CD4-positive, alpha-beta T cell treated with Interferon alpha-2 for 1 hour (primary cell): ENCODE measurements at regions not wholly inside any gene's neighbourhood (a gene's known extent, or its start where the extent isn't known, plus 50 kb on each side); places are given as distances from the start of the nearest gene placed in this dataset.

Experiments used
- DNase-seq, 2 donors: peaks; one replicate each; pipeline ENCODE4 v3.0.0-alpha.2; 2020 to 2022

DNA sequence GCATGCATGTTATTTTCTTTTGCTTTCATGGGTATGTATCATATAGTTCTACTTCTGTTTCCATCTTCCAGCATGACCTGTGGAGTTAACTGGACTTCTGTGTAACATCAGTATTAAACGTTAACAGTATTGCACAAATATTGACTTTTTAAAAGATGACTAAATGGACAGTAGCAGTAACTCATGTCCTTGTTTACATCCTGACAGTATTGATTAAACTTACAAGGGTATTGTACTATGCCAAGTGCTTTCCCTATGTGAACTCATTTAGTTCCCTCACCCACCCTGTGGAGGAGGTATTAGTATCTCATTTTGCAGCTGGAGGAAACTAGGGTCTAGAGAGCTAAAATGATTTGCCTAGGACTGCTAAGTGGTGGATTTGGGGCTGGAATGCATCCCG is 128.7 kb upstream of the SLC10A2 start:
- no peak for DNase-seq

DNA sequence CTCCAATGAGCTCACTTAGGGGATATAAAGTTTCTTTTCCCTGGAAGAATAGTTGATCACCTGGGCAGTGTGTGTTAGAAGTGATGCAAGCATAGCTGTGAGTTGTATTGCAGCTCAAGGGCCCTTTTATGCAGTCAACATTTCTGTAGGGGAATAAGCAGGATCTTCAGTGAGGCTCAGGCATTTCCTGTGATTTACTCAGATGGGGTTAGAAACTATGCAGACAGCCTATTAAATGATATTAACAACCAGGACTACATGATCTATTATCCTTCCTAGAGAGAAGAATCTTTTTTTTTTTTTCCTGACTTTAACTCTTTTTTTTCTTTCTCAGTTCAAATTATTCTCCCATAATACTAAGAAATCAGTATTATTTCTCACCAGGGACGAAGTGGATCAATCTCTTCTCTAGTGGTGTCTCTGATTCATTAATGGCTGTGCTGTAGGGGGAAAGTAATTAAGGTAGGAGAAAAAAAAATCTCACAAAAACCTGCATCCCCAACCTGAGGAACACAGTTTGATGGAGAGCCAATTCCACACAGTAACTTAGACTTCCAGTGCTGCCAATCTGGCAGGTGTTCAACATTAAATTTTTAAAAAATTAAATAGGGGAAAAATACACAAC is 126.4 kb upstream of the SLC10A2 start:
- no peak for DNase-seq

DNA sequence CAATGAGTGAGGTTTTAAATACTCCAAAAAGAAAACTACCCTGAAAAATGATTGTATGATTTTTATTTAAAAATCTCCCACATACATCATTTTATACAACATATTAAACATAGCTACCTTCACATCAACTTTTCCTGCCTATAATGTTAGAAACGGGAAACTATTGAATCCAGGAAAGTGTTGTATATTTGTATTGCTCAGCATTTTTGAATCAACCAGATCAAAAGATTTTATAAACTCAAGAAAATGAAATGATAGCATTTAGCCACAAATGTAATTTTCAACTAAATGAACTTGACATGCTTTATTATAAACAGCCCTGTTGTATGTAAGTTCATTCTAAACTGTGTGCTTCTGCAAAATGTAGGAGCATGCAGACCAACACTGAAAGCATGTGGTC is 124.6 kb upstream of the SLC10A2 start:
- no peak for DNase-seq

DNA sequence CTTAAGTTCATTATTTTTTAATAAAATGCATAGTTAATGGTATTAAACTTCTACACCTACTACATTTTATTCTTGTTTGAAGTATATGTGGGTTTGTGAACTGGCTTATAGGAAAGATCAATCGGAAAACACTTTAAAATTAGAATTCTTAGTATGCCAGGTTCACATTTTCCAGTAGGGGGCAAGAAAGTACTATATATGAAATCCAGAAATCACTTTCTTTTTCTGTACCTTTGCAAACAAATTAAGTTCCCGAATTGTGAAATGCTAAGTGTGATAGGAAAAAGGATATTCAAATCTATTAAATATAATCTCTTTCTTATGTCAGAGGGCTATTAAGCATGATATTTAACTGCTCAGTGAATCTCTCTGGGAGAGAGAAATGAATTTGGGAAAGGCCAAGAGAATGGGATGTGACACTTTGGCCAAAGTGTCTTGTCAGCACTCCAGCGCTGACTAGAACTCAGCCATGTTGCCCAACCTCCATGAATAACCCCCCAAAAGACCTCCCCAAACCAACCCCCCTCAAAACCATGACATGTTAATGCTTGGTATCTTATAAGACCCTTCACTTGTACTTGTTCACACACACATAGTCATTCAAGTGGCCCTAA is 122.6 kb upstream of the SLC10A2 start:
- no peak for DNase-seq

DNA sequence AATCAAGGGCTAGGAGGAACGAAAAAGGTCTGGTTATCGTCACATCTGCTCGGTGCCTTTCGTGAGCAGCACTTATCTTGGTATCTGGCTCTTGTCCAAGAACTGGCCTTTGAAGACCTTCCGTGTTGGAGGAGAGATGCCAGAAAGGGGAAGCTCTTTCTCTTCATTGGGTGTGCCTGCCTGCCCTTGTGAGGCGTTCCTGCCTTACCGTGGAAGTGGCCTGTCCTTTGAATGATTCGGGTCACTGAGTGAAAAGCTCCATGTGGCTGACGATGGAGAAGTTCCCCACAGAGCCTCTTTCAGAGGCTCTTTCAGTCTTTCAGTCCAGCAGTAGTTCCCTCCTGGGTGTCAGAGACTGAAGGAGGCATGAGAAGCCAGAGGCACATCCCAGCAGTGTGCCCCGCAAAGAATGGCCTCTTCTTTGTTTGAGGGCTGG is 121.5 kb upstream of the SLC10A2 start:
- no peak for DNase-seq

DNA sequence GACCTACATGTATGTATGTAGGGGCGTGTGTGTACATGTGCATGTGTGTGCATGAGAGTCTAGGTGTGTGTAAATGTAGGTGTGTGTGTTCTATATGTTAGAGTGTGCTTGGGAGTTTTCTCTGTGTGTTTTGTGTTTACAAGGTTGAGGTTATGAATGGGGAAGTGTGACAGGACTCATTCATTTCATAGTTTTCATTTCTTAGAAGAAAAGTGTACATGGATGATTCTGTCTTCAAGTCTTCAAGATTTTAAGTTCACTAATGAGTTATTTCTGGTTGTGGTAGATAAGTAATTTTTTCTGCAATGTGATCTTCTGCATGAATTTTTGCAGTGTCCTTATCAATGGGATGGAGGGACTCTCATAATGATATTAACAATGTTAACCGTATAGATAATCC is 118.2 kb upstream of the SLC10A2 start:
- DNase-seq, result no peak

DNA sequence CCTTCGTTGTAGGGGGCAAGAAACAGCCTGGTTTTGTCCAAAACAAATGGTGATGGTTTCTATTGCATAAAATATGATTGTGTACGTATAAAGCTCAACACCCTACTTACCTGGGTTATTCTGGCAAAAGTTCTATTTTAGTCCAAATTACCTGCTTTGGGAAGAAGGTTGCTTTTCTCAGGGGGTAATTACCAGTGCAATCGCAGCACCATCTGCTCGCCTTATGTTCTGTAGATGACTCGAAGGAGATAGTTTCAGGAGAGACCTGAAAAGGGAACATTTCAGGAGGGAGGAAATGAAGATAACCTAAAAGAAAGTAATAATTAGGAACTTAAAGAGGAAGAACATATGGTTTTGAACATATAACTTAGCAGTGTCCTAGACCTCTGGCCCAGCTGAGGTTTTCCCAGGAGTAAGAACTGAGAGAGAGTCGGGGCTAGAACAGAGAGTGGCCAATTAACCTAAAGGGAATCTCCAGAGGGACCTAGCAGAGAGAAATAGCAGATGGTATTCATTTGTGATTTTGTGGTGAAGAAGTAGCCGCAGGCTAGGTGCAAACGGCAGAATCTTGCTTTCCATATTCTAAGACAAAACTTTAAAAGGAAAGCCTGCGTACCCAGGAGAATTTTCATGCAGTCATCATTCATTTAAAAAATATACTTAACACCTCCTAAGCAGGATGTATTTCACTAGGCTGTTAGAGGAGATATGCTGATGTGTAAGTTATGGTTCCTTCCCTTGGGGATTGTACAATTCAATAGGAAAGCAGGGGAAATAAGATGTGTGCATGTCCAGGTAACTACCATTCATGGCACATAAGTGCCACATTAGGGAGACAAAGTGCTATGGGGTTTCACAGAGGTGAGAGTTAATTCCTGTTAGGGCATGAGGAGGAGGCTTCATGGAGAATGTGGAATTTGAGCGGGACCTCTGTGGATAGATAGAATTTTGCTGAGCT is 113.0 kb upstream of the SLC10A2 start:
- DNase-seq, result no peak

DNA sequence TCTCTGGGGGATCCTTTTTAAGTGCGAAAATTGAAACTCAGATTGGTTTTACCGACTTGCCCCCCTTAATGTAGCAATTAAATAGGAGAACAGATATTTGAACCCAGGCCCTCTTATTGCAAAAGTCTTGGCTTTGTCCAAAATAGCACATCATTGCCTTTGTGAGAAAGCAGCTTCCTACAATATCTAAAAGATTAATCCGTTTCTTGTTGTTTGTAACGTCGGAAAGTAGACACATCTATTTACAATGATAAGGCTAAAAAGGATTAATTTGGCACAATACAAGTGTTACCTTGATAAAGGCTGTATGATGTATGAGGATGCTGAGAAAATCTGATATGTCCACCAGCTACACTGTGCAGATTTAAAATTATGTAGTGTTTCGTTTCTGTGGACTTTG is 108.7 kb upstream of the SLC10A2 start:
- DNase-seq, result no peak

DNA sequence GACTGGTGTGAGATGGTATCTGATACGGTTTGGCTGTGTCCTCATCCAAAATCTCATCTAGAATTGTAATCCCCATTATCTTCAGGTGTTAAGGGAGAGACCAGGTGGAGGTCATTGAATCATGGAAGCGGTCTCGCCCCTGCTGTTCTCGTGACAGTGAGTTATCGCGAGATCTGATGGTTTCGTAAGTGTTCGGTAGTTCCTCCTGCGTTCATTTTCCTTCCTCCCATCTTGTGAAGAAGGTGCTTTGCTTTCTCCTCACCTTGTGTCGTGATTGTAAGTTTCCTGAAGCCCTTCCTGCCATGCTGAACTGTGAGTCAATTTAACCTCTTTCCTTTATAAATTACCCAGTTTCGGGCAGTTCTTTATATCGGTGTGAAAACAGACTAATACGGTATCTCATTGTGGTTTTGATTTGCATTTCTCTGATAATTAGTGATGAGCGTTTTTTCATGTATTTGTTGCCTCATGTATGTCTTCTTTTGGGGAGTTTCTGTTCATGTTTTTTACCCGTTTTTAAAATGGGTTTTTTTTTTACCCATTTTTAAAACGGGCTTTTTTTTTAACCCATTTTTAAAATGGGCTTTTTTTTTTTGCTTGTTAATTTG is 102.8 kb upstream of the SLC10A2 start:
- no peak for DNase-seq

DNA sequence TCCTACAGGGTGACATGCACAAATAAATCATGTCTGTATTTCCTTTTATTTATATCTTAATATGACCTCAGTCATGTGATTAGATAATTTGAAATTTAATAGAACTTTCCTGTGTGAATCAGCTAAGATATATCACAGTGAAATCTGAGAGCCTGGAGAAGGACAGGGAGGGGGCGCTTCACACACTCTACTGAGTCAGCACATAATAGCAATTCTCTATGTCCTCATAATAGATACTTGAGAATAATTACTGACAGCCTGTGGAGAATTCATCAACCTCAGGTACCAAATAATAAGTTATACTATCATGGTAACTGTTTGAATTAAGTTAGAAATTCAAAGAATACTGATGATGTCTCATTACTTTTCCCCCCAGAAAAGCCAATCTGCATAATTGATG is 98.0 kb upstream of the SLC10A2 start:
- no peak for DNase-seq

DNA sequence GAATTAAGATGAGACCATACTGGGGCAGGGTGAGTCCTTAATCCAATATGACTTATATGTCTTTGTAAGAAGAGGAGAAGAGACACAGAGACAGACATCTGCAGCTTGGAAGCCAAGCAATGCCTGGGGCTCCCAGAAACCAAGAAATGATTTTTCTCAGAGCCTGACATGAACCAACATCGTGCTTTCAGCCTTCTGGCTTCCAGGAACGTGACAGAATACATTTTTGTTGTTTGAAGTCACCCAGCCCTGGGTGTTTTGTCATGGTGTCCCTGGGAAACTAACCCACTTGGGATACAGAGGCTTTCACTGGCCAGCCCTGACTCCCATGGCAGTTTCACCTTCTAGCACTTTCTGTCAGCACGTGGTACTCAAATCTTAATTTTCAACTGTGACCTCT is 95.3 kb upstream of the SLC10A2 start:
- no peak for DNase-seq

DNA sequence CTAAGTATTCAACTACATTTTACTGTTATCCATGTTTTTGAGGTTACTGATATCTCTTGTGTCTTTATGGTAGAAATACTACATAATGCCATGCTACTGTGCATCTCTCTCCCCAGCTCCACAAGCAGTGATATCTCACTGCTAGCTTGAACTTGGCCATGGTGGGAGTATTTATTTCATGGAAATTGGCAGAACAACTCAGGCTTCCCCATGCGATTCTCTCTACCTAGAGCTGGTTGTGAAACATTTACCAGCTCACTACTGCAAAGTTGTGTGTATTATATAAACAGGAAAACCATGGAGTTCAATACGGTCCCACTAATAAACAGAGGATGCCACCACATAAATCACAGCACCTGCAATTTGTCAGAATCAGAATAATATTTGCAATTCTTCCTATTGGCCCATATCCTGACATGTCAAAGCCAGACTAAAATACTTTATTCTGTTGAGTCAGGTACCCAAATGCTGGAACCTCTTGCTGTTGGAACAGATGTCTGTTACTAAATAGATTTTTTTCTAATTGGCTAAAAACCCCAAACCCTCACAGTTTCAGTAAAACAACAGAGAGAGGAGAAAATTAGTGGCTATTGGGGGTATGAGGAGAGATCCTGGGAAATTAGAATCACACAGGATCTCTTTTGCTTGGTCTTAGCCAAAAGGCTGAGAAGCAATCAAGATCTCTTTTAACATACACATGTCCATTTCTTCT is 91.4 kb upstream of the SLC10A2 start:
- DNase-seq, result no peak

DNA sequence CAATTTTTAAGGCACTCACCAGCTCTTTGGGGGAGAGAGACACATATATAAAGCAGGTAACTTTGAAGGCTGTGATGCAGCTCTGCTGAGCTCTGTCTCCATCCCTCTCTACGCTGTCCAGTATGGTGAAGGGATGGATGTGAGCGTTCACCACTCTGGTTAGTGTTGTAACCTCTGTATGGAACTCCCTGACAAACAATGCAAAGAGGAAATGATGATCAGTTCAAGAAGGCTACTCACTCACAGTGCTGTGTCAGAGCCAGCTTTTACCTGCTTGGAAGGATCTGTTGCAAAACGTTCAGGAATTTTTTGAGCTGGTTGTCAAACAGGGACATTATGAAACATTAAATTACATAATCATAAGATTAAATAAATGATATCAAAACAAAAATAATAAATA is 90.8 kb upstream of the SLC10A2 start:
- DNase-seq, result no peak

DNA sequence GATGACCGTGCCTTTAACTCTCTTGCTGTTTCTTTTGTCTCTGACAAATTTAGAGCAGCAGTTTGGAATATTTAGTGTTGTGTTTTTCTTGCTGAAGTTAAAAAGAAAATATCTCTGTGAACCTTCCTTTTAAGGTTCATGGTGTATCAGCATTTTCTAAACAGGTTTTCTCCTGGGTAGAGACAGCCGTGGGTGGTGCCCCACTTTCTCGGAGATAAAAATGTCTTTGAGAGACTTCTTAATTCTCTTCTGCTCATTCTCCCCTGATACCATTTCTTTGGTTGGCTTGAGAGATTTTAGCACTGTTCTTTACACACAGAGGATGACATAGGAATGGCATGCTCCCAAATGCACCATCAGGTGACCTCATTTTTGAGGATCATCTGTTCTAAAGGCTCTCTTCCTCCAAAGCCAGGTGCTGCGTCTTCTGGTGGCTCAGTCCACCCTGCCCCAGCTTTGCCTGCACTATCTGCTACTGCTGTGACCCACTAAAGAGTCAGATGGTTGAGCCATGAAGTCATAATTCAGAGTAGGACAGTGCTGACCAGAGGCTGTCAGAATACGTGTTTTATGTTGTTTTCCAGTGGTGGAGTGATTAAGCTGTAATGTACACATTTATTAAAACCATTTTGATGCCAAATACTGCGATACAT is 90.3 kb upstream of the SLC10A2 start:
- no peak for DNase-seq

DNA sequence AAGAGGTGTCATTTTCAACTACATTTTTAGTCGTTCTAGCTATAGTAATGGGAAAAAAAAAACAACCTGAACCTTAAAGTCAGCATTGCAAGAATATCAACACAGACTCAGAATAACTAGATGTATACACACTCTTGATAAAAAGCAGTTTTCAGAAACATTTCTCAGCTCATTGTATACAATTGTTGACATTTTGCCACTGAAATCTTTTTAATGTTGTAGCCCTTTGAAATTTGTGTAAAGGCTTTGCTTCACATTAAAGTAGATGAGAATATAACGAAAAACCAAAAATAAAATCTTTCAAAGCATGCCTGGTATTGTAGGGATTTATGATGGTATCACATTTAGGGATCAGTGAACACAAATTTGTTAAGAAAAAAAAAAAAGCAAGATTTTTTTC is 87.2 kb upstream of the SLC10A2 start:
- DNase-seq, result no peak

DNA sequence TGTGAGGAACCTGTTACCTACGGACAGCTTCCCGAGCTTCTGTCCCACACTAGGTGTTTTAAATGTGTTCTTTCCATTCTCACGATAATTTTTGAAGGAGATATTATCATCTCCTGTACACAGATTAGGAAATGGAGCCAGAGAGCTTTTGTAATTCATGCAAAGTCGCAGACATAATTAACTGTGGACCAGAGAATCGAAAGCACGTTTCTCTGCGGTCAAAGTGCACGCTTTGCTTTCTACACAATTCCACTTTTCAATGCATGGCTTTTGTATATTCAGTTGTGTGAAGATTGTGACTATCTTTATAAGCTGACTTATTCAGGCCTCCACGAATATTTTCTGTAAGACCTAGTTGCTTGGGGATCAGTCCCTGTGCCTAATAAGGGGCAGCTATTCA is 81.7 kb upstream of the SLC10A2 start:
- no peak for DNase-seq

DNA sequence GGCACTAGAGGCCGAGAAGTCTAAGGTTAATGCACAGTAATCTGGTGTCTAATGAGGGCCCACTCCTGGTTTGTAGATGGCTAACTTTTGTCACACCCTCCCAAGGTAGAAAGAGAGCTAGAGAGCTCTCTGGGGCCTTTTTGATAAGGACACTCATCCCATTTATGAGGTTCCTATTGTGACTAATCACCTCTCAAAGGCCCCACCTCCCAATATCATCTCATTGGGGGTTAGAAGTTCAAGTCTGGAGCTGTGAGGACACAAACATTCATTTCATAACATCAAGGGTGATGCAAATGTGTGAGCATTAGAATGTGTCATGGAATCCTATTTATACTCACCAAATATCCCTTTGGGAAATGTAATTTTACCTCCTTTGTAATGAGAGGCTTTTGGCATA is 79.2 kb upstream of the SLC10A2 start:
- no peak for DNase-seq

DNA sequence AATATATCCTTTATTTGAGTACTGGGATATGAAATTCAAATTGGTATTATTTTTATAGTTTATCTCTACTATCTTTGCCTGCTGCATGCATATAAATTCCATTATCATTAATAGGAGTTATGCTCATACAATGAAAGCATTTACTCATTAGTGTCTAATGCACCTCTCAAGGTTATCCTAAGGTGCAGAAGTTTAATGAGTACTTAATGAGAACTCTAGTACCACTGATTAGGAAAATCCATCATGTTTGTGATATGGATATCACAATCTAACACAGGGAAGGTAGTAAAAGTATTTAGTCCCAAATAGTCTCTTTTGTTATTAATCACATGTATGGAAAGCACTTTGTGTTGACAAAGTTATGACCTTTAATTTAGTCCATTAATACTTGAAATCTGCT is 77.2 kb upstream of the SLC10A2 start:
- no peak for DNase-seq

DNA sequence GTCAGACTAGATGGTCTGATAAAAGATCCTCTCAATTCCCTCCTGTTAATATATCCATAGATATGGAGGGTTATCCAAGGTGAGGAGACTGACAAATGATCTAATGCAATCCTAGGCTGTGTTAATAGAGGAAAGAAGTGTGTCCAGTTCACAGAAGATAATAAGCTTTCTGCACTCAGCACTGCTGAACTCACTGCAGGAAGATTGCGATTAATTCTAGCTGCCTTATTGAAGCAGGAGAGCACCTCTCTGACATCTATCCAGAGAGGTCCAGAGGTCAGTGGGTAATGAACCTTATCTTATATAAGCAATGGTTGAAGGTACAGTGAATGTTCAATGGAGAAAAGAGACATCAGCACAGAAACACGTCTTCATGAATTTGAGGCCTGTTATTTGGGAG is 75.9 kb upstream of the SLC10A2 start:
- DNase-seq, result no peak

DNA sequence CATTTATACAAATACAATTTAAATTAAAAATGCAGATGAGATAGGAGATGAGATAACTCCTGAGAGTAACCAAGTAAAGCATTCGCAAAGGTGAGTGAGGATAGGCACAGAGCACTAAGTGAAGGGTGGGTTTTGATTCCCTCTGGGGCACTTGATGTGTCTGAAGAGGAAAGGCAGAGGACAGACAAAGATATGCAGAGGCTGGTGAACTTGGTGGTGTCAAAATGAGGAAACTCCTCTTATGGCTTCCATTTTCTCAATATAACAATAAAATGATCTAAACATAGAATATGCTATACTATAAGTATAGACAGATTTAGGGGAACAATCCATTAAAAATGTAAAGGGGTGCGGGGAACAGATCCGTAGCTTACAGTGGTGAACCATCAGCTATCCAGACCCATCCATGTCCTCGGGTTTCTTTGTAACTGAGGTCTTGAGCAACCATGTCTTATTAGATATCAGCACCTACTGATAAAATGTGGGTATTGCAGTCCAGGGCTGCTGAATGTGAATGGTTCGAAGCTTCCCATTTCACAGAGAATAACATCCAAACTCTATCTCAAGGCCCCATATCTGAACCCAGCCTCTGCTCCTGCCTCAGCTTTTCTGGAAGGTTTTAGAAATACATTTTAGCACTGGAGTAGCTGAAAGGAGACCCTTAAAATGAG is 73.9 kb upstream of the SLC10A2 start:
- no peak for DNase-seq

DNA sequence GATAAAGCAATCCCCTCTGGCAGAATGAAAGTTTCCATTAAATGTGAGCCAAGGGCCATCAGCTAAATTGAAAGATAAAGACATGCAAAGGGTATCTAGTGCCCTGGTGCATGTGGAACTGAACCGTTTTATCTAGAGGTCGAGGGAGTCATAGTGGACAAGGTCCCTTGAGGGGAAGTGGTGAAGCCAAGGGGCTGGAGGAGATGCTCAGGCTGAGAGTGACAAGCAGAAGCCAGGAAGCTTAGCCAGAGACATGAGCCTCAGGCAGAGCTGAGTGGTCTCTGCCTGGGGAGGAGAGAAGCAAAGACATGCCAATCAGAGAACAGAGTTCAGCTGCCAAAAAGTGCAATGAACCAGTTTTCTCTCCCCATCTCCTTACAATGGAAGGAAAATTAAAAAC is 68.1 kb upstream of the SLC10A2 start:
- DNase-seq, result no peak

DNA sequence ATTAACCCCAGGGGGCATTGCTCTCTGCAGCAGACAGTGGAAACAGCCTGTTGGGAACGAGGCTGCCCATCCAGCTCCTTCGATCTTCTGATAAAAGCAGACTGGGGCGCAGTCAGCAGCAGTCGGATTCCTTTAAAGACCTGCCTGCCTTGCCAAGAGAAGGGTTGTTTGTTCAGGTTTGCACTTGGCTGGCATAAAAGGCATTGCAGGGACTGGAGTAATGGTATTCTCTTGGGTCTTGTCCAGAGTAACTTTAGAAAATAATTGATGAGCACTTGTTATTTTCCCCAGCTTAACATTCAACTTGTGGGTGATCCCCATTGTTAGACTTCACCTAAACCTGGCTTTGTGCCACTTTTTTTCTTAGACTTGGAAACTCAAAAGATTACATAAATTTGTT is 67.3 kb upstream of the SLC10A2 start:
- no peak for DNase-seq
